ENCODE measurements at regions not wholly inside any gene's neighbourhood (a gene's known extent, or its start where the extent isn't known, plus 50 kb on each side); places are given as distances from the start of the nearest gene placed in this dataset.
"Not testable (repeated sequence)": the region's sequence is repeated elsewhere in the genome, so short reads cannot be mapped to it uniquely, and the experiment has no call there.

DNA sequence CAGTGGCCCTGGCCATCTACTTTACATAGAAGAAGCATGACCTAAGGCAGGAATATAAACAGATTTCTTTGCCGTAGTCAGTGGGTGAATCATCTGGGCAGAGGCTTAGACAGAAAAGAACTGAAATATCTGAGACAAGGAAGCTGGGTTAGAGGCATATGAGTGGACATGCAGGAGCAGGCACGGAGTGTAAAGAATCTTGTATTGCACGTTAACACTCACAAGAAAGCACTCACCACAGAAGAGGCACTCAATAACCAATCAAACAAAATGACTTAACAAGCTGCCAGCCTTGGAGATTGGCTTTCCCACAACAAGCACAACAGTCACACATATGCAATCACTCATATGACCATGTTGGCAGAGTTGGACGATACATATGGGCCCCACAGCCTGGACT, 364.9 kb downstream of the FOXD4L5 start:
- peak; percentile 0 for DNase-seq (ENCODE audit: low read depth)

DNA sequence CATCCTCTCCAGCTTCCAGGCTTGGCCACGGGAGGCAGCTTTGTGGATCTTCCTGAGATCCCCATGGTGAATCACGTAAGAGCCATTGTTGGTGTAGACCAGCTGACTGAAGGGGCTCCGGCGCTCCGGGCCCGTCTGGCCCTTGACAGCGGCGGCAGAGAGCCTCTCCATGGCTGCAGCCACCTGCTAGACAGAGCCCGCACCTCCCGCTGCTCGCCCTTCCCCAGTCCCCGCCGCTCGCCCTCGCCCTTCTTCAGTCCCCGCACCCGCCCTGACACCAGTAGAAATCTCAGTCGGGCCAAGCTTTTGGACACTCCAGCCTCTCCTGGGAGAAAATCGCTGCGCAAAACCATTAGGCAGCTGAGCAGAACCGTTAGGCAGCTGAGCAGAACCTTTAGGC, 396.4 kb downstream of the FOXD4L5 start:
- DNase-seq (ENCODE audit: low read depth): not testable (repeated sequence)

- DNase-seq (ENCODE audit: low read depth): peak; percentile 4
These were observed 414.4 kb downstream of the FOXD4L5 start for GRCh38 chr9:64870594-64870993.
